GM21825 (cell line): ENCODE measurements at regions not wholly inside any gene's neighbourhood (a gene's known extent, or its start where the extent isn't known, plus 50 kb on each side); places are given as distances from the start of the nearest gene placed in this dataset.

Source experiments
- ATAC-seq: cut with Tn5 transposase; IDR thresholded peaks from one replicate; pipeline ENCODE4 v1.9.1; 2021; ENCODE audit warnings: mild to moderate bottlenecking, moderate library complexity; ENCODE audit not compliant: unreplicated experiment

DNA sequence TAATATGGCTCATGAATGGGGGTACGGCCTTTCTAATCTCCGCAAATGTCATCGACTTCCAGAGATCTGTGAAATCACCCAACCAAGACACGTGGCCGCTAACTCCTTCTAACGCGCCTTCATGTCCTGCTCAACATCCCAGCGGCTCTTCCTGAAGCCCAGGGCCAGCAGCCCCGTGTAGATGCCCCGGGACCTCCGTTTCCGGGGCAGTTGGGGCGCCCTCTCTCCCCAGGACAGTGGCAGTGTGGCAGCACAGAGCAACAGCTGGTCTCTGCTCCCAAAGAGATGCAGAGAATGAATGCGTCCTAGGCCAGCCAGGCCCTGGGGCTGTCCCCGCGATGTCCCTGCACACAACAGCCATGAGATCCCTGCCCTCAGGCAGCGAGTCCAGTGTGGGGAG lies 153.5 kb downstream of the RBFOX3 start:
- no peak for ATAC-seq

DNA sequence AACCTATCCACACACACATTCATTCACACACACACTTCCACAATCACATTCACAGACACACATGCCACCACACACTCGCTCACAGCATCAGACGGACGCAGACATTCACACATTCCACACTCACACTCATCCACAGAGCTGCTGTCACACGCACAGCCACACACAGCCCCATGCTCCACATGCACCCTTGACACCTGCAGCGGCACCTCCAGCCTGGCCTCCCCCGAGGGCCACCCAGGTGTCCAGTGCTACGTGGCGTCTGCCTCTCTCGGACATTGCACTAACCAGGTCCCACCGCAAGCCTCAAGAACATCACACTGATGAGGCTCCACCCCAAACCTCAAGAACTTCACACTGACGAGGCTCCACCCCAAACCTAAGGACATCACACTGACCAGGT lies 155.2 kb downstream of the RBFOX3 start:
- no peak for ATAC-seq

DNA sequence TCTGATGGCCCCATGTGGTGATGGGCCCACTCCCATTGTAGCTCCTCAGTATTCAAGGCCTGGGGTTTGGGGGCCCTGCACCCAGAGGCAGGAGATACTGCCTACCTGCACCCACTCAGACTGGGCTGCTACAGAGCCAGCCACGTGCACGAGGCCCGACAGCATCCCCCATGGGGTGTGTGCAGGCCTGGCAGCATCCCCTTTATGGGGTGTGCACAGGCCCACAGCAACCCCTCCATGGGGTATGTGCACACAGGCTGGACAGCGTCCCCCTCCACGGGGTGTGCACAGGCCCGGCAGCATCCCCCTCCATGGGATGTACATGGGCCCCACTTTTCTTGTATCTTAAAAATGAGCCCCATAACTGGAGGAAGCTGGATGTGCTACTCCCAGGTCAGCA lies 156.0 kb downstream of the RBFOX3 start:
- no peak for ATAC-seq

DNA sequence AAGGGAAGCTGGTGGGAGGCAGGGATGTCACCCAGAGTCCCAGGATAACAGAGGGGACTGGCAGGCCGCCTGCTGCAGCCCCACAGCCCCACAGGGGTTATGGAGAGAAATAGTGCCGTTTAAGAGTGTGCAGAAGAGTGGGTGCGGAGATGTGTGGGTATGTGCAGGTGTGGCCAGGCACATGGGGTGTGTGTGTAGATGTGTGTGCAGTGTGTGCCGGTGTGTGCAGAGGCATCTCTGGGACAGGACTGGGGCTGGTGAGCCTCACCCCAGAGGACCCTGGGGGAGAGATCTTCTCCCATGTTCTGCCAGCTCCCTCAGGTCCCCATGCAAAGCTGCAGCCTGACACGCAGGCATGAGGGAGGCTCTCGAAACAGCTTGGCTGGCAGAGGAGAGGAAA lies 157.4 kb downstream of the RBFOX3 start:
- ATAC-seq: no peak

DNA sequence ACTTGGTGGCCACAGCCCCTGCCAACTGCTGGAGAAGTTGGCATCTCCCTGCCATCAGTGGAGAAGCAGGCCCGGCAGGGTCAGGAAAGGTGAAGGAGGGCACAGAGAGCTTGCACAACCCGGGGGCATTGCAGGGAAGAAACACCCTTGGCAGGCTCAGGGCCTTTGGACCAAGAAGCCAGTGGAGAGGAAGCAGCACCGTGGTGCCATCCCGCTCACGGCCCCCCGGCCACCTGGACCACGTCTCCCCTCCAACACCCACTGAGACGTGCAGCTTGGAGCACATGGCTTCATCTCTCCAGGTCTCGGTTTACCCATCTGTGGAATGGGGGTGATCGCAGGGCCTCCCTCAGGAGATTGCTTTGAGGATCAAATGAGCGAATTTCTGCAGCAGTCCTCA lies 158.1 kb downstream of the RBFOX3 start:
- no peak for ATAC-seq

DNA sequence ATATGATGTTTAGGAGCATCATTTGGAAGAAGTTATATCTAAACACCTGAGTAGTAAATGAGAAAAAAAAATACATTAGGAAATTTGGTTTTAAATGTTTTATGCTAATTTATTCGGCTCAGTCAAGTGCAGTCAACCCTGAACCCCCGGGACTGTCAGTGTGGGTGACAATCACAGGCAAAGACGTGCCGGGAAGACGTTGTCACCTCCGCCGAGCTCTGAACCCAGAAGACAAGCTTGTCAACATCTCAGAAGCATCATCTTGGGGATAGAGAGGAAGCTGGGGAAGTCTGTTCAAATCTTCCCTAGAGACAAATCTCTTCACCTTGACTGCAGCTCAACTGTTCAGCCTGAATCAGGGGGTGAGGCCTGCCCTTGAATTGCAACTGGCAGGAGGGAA lies 159.7 kb downstream of the RBFOX3 start:
- no peak for ATAC-seq

DNA sequence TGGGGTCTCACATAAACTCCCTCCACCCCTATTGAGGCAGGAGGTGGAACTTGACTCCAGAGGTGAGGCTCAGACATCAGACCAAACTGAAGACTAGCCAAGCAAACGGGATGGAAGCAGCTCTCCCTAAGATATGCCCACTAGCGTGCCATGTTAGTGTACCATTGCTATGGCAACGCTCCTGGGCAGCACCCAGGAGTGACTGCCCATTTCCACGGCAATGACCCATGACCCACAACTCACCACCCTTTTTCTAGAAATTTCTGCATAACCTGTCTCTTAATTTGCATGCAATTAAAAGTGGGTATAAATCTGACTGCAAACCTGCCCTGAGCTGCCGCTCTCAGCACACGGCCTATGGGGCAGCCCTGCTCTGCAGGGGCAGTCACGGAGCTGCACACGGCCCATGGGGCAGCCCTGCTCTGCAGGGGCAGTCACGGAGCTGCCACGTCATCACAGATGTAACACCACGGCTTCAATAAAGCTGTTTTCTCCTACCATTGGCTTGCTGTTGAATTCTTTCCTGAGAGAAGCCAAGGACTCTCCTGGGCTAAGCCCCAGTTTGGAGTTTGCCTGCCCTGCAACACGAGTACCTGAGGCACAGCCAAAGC lies 164.3 kb downstream of the RBFOX3 start:
- no peak for ATAC-seq

DNA sequence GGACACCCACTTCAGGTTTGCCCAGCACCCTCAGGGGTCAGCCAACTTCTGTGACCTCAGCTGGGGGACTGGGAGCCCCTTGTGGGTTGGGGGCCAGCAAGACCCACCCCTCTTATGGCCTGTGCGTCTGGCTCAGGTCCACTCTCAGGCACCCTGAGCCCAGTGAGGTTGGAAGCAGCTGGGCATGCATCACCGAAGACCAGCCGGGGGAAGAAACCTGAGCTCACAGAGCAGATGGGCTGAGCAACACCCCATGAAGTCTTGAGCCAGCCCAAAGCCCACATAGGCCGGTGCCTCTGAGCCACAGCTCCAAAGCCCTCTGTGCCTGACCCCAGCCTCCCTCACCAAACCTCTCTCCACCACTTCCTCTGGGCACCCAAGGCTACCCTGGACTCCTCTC lies 166.7 kb downstream of the RBFOX3 start:
- no peak for ATAC-seq

DNA sequence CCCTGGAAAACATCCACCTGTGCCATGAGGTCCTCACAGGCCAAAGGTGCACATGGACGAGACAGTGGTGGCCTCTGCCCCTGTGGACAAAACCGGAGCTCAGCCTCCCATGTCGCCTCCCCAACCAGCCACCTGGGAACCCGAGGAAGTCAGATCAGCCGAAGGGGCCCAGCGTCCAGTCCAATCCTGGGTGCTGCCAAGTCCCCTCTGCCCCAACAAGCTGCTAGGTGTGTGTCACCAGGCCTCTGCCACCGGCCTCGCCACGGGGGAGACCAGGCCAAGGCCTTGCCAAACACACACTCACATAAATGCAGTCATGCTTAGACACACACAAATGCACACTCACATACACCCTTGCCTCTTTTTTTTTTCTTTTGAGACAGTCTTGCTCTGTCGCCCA lies 167.8 kb downstream of the RBFOX3 start:
- no peak for ATAC-seq

DNA sequence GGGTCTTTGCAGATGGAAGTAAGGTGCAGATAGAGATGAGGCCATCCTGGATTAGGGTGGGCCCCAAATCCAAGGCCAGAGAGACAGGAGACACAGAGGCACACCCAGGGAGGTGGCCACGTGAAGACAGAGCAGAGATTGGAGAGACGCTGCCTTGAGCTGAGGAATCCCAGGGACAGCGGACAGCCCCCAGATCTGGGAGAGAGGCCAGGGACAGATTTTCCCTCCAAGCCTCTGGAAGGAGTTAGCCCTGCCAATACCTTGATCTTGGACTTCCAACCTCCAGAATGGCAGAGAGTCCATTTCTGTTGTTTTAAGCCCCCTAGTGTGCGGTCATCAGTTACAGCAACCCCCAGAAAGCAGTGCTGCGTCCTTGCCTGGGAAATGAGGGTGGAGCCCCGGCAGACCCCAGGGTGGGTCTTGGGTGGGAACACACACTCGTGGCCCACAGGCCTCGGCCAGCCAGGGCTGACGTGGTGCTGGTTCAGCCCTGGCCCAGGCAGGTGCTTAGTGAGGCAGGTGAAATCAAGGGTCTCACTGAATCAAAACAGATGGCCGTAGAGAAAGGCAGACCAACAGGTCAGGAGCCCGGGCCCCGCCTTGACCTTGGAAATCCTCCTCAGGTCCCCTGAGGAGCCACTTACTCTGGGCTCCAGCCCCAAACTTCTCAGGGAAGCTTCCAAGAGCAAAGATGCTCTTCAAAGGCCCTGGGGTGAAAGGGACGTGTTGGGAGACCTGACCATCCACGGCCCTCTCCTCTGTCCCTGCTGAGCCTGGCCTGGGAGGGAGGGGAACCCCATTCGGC lies 169.3 kb downstream of the RBFOX3 start:
- ATAC-seq: no peak

DNA sequence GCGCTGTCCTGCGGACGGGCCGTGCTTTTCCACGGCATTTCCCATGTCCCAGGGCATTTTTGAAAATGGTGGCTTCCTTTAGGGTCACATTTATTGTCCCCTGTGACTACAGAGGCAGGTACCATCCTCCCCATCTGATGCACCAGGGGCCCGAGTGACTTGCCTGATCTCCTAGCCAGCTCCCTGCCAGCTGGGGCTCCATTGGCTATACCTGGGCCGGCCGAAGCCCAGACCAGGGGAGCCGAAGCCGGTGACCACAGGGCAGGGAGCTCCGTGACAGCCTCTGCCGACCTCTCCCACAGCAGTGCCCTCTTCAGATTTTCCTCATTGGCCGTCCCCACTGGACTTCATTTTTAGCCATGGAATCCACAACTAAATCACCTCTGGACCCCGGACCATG lies 170.6 kb downstream of the RBFOX3 start:
- no peak for ATAC-seq

DNA sequence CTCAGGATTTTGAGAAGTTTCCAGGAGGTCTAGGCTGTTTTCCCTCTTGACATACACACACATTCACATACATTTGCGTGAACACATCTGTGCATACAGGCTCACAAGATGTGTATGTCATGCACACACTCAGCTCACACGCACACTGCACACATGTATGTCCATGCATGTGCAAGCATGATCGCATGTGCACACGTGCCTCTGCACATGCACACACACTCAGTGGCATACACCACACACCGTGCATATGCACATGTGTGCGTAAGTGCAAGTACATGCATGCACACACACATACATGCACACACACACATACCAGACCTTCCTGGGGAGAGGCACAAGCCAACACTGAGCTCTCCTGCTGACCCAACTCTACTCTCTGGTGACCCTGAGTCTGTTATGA lies 171.4 kb downstream of the RBFOX3 start:
- ATAC-seq: no peak

DNA sequence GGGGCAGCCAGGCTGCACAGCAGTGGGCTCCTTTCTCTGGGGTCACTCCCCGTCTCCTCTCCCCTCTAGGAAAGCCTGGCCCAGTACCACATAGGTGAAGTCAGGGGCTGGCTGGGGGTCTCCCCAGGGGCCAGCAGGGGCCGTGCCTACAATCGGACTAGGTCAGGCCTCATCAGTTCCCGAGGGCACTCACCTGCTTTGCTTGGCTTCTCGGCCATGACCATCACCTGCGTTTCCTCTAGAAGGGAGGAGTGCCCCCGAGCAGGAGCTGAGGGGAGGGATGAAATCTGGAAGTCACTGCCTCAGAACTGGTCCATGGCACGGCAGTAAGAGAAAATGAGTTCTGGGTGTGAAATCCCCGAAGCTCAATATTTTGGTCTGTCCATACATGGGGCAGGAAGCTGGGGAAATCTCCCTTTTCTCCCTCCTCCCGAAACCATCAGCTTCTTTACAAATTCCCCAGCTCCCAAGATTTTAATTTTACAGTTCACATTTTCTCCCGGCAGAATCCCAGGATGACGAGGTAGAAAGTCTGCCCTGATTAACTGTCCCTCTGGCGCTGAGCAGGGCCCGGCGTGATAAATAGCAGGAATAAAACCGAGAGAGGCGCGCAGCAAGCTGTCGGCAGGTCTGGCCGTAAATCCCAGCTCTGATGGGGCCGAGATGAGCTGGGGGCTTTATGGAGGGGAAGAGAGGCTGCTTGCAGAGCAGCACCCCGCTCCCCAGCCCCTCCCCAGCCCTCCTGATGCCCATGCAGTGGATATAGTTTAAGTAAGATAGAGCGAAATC lies 172.1 kb downstream of the RBFOX3 start:
- no peak for ATAC-seq

DNA sequence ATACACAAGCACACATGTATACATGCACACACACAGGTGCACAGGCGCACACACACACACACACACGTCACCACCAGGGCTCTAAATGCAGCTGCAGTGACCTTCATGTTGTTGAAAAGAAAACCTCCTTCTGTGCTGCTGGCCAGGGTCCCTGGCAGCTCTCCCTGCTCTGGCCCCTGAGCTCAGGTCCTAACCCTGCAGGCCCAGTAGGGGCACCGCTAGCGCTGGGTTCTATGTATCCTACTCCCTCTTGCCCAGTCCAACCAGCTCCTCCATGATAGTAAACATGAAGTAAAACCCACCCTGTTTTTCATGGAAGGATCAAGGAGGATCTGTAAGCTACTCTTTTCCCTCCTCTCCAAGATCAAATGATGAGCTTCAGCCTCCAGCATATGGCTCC lies 172.8 kb downstream of the RBFOX3 start:
- no peak for ATAC-seq

DNA sequence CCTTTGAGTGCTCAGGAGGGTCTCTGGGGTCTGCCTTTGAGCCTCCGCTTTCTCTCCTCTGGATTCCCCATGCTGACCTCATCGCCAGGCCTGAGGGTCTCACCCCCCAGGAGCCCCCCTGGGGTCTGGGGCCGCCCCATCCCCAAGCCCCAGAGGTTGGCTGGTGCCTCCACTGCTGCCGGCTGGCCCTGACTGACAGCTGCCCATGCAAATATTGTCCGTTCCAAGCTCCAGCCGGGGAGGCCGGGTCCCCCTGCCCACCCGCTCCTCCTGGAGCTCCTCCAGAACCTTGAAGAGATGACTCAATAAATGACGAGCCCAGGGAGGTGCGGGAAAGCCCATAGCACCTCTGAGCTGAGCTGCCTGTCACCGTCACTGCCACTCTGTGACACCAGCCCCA lies 173.8 kb downstream of the RBFOX3 start:
- ATAC-seq: no peak

DNA sequence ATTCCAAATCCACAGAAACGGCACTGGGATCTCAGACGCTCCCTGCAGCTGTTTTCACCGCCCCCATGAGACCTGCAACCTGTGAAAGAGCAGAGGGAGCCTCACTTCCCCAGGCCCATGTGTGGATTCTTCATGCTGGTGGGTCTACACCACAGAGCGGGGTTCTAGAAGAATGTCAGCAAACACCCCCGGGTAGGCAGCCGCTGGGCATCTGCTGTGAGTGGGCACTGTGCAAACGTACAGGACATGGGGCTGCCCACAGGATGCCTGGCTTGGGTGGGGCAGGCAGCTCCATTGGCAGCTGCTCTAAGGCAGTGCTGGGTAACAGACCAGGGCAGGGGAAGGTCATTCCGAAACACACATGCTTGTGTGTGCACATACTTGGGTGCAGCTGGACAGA lies 174.9 kb downstream of the RBFOX3 start:
- ATAC-seq: no peak

DNA sequence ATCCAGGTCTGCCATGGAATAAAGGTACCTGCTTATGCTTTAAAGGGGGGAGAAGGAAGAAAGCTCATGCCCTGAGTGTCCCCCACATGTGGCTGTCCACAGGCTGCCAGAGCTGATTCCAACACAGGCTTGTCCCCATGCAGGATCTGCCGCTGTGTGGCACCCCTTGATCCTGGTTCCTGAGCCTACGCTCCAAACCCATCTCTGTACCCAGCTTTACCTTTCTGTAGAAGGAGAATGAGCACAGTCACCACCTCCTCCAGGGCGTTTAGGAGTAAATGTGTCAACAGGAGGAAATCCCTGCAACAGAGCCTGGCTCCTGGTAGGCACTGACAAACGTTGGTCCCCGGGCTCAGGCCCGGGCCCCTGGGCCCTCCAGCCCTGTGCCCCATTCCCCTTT lies 175.6 kb downstream of the RBFOX3 start:
- no peak for ATAC-seq

DNA sequence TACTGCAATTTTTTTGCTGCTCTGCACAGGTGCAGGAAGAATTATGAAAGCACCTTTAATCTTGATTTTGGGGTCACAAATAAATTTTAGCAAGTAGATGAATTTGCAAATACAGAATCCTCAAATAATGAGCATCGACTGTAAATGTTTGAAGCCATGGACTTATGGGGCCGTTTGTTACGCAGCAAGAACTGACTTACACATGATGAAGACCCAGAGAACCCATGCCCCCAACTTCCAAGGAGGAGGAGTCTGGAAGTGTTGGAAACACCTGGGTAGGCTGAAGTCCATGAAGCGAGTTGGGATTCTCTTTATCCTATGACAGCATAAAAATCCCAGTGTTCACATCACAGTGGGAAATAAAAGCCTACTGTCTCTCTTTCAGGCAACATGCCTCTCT lies 176.6 kb downstream of the RBFOX3 start:
- ATAC-seq: no peak

DNA sequence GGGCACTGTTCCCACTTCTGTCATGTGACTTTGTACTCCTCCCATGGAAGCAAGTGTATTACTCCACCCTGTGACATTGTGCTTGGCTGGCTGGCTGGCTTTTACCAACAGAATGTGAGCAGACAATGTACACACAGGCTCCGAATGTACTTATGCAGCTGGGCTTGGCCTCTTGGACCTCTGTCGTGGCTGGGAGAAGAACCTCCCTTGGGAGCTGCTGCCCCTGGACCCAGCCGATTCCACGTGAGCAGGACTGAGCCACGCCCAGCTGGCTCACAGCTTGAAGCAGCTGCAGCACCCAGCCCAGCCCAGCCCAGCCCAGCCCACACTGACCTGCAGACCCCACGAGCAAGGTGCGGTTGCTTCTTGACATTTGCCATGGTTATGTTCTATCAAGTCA lies 177.5 kb downstream of the RBFOX3 start:
- no peak for ATAC-seq

DNA sequence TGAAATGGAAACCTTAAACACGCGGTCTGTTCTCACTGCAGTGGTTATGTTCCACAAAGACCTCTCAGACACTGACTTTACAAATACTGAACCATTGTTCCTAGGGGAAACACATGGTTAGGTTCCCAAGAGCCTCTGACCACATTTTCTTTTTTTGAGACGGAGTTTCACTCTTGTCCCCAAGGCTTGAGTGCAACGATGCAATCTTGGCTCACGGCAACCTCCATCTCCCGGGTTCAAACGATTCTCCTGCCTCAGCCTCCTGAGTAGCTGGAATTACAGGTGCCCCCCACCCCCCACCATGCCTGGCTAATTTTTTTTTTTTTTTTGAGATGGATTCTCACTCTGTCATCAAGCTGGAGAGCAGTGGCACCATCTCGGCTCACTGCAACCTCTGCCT lies 179.7 kb downstream of the RBFOX3 start:
- no peak for ATAC-seq

DNA sequence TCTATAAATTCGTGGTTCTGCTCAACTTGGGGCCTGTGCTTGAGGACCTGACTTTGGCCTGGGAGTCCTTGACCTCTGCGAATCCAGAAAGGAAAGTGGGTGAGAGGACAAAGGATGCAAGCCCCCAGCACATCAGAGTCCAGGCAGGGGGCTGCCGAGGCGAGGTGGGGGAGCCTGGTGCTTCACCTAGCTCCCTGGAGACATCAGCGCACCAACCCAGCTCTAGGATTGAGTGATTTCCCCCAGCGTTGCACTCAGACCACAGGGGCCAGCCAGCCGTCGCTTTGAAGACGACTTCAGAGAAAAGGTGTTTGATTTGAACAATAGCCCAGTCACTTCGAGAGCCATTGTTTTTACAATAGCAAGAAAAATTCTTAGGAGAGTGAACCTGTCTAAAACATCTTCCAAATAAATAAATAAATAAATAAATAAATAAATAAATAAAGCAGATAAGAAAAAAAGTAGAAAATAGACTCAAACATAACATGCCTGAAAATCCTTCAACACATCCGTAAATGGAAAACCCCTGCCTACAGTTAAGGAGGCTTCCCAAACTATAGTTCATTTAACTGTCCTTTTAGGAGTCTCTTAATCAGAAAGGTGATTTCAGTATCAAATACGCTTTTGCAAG lies 180.9 kb downstream of the RBFOX3 start:
- ATAC-seq: no peak

DNA sequence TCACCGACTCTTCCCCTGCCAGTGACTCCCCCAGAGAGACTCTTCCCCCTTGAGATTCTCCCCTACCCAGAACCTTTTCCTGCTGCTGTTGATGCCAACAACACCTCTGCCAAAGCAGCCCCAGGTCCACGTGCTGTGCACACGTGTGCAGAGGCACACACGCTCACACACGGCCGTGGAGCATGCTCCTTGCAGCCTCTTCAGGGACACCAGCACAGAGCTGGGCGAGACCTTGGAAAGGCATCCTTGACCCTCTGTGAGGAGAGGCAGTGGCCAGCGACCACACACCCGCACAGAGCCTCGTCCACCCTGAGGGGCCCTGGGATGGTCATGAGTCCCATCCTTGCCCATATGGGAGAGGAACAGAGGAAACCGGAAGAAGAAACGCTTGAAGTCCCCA lies 181.9 kb downstream of the RBFOX3 start:
- no peak for ATAC-seq
